GM21390 (cell line): ENCODE measurements at regions not wholly inside any gene's neighbourhood (a gene's known extent, or its start where the extent isn't known, plus 50 kb on each side); places are given as distances from the start of the nearest gene placed in this dataset.
"Not testable (repeated sequence)": the region's sequence is repeated elsewhere in the genome, so short reads cannot be mapped to it uniquely, and the experiment has no call there.

ENCODE experiments used
- ATAC-seq: cut with Tn5 transposase; IDR thresholded peaks from one replicate; pipeline ENCODE4 v1.9.1; 2021; ENCODE audit not compliant: unreplicated experiment

GRCh38 chr20:48390981-48391380 lies 436.8 kb downstream of the PREX1 start:
- no peak for ATAC-seq

GRCh38 chr20:48387675-48388074 lies 440.1 kb downstream of the PREX1 start:
- no peak for ATAC-seq

GRCh38 chr20:48385527-48385926 lies 442.3 kb downstream of the PREX1 start:
- no peak for ATAC-seq

GRCh38 chr20:48385114-48385513 lies 442.7 kb downstream of the PREX1 start:
- no peak for ATAC-seq

- no peak for ATAC-seq
These were observed 443.5 kb downstream of the PREX1 start for GRCh38 chr20:48384147-48384818.

GRCh38 chr20:48383252-48383651 lies 444.5 kb downstream of the PREX1 start:
- no peak for ATAC-seq

GRCh38 chr20:48382304-48382703 lies 445.5 kb downstream of the PREX1 start:
- no peak for ATAC-seq

GRCh38 chr20:48381353-48382120 lies 446.3 kb downstream of the PREX1 start:
- no peak for ATAC-seq

GRCh38 chr20:48380661-48381060 lies 447.1 kb downstream of the PREX1 start:
- no peak for ATAC-seq

GRCh38 chr20:48378976-48379675 lies 448.7 kb downstream of the PREX1 start:
- no peak for ATAC-seq

GRCh38 chr20:48377940-48378339 lies 449.9 kb downstream of the PREX1 start:
- ATAC-seq: no peak

- ATAC-seq: no peak
These were observed 452.0 kb downstream of the PREX1 start for GRCh38 chr20:48375804-48376203.

GRCh38 chr20:48374991-48375595 lies 452.7 kb downstream of the PREX1 start:
- no peak for ATAC-seq

GRCh38 chr20:48374031-48374907 lies 453.5 kb downstream of the PREX1 start:
- ATAC-seq: not testable (repeated sequence)

GRCh38 chr20:48373555-48373934 lies 454.3 kb downstream of the PREX1 start:
- no peak for ATAC-seq

GRCh38 chr20:48372851-48373554 lies 454.8 kb downstream of the PREX1 start:
- not testable (repeated sequence) for ATAC-seq

- ATAC-seq: no peak
These were observed 456.6 kb downstream of the PREX1 start for GRCh38 chr20:48371211-48371610.

- not testable (repeated sequence) for ATAC-seq
These were observed 459.2 kb downstream of the PREX1 start for GRCh38 chr20:48368580-48369021.

- not testable (repeated sequence) for ATAC-seq
These were observed 460.0 kb downstream of the PREX1 start for GRCh38 chr20:48367541-48368358.
